ENCODE measurements at regions not wholly inside any gene's neighbourhood (a gene's known extent, or its start where the extent isn't known, plus 50 kb on each side); places are given as distances from the start of the nearest gene placed in this dataset.
A peak's percentile ranks its signal among the peaks of the same experiment; 100 is the strongest.

DNA sequence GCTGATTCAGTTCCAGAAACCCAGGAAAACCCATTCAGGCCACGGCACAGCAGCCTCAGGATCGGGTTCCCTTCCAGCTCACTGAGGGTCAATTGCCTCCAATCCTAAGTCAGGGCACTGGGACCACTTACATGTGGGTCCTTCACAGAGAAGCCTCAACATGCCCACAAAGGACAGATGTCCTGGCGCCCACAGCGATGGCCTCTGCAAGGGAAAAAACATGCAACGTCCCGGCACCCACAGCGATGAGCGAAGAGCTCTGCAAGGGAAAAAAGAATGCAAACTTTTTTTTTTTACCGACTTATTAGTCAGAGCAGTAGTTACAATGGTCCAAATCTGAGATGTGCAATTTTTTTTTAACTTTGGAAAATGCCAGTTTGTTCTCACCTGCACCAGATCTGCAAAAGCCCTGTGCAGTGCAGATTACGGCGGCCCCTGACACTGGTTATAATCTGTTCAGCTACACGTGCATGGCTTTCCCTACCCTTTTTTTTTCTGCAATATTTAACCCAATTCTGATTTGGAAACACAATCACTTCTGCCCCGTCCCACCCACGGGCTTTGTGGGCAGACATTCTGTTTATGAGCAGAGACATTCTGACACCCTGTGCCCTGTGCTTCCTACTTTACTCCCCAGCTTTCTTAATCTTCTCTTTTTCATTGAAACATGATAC lies 159.3 kb upstream of the SALL3 start:
- intact Hi-C loops (cut with DNase I): no loop called here
- TF ChIP-seq CTCF (IDR thresholded peaks at IDR 0.05): no peak
- no peak for ATAC-seq
- peak in 1 of 4 donors; percentile 54 for DNase-seq
- H3K36me3 ChIP-seq: no peaks in the 10 kb centered on the region
- peaks cover 0 to 81% of the 10 kb centered on the region in 2 donors for H3K27me3 ChIP-seq
- H3K9me3 ChIP-seq: no peaks in the 10 kb centered on the region
- H3K4me1 ChIP-seq: no peaks in the 10 kb centered on the region
- no peak overlapping the region for H3K27ac ChIP-seq
- no peak overlapping the region for H3K4me3 ChIP-seq

DNA sequence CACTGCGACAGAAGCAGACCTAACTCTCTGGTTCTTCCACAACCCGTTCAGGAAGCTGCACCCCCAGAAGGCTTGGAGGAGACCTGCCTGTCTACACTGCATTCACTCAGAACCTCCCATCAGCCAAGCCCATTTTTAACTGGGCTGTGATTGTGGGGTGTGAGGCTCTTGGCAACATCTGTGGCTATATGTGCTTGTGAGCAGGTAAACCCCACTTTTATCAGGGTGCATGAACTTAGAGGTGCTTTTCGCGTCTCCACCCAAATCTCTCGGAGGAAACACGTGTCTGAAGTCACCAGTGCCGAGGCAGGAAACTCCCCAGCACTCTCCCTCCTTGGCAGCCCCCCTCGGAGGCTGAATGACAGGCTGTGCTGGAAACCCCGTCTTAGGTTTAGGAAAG lies 158.2 kb upstream of the SALL3 start:
- no peak for ATAC-seq

DNA sequence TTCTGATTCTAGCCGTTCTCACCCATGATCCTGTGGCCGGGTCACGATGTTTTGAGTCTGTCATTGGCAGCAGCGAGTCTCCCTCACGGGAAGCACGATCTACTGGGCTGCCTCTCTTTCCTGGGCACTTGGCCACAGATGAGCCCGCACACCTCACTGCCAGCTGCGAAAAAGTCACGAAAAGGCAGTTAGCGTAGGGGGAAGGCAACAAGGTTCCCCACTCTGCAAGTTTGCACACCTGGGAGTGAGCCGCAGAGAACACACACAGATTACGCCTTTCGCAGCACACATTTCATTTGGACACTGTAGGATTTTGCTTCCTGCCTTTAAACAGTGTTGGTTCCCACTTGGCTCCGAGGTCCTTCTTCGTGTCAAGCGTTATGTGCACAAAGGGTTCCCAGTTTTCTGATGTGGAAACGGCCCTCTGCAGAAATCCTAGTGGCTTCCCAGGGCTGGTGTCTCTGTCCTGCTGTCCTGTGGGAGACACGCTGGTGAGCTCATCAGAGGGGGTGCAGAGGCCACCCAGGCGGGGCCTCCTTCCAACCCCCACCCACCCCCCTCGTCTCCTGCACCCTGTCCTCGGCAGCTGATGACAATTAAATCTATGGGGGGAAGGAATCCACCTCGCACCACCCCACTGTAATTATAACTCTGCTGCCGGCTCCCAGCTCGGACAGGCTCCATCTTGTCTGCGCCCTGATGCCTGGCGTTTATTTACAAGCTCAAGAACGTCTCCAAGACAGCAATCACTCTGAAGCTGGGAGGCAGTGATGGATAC lies 157.3 kb upstream of the SALL3 start:
- H3K9me3 ChIP-seq: no peaks in the 10 kb centered on the region
- DNase-seq (peak in 1 of 4 donors; percentile 24), ATAC-seq (no peak)
- no peak for TF ChIP-seq CTCF (IDR thresholded peaks at IDR 0.05)
- peaks cover 0 to 79% of the 10 kb centered on the region in 2 donors for H3K27me3 ChIP-seq
- H3K27ac ChIP-seq: no peak overlapping the region
- H3K36me3 ChIP-seq: no peaks in the 10 kb centered on the region
- H3K4me3 ChIP-seq: no peak overlapping the region
- no peaks in the 10 kb centered on the region for H3K4me1 ChIP-seq
- intact Hi-C loops (cut with DNase I): no loop called here

More for the DNA sequence above, 158.2 kb upstream of the SALL3 start:
- Histone ChIP-seq H3K9me3 (no peaks in the 10 kb centered on the region), H3K36me3 (no peaks in the 10 kb centered on the region), H3K27me3 (peaks cover 0 to 74% of the 10 kb centered on the region in 2 donors), H3K4me3 (no peak overlapping the region), H3K27ac (no peak overlapping the region), H3K4me1 (no peaks in the 10 kb centered on the region)
- intact Hi-C loops (cut with DNase I): no loop called here
- TF ChIP-seq CTCF (IDR thresholded peaks at IDR 0.05): no peak
- peak in 1 of 4 donors; percentile 10 for DNase-seq

DNA sequence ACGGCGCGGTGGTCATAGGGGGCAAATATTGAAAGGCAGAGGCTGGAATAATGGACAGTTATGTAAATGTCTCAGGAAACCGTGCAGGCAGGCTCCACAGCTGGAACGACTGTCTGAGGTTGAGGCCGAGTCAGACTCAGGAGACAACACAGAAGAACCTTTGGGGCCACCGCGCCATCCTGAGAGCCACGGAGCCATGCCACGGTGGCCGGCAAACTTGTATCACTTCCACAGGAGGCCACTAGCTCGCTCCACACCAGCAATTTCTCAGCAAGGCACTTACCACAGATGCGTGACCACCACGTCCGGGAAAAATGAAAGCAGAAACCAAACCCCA lies 156.7 kb upstream of the SALL3 start:
- peaks cover 0 to 85% of the 10 kb centered on the region in 2 donors for H3K27me3 ChIP-seq
- intact Hi-C loops (cut with DNase I): no loop called here
- TF ChIP-seq CTCF (IDR thresholded peaks at IDR 0.05): no peak
- ATAC-seq: no peak
- H3K36me3 ChIP-seq: no peaks in the 10 kb centered on the region
- no peaks in the 10 kb centered on the region for H3K4me1 ChIP-seq
- no peaks in the 10 kb centered on the region for H3K9me3 ChIP-seq
- peak in 1 of 4 donors; percentile 62 for DNase-seq
- no peak overlapping the region for H3K27ac ChIP-seq
- H3K4me3 ChIP-seq: no peak overlapping the region

- Histone ChIP-seq H3K27me3 (peaks cover 0 to 84% of the 10 kb centered on the region in 2 donors), H3K4me1 (no peaks in the 10 kb centered on the region), H3K9me3 (no peaks in the 10 kb centered on the region), H3K36me3 (no peaks in the 10 kb centered on the region), H3K27ac (no peak overlapping the region), H3K4me3 (no peak overlapping the region)
- ATAC-seq (no peak), DNase-seq (no peak)
- intact Hi-C loops (cut with DNase I): no loop called here
- no peak for TF ChIP-seq CTCF (IDR thresholded peaks at IDR 0.05)
Observed at GRCh38 chr18:78825168-78825567, 154.4 kb upstream of the SALL3 start.

Measured in left lung (tissue), 4 donors.